ENCODE measurements at regions not wholly inside any gene's neighbourhood (a gene's known extent, or its start where the extent isn't known, plus 50 kb on each side); places are given as distances from the start of the nearest gene placed in this dataset.

GRCh38 chr2:151153601-151154000, 108.1 kb downstream of the RBM43 start:
- DNase-seq: no peak

- DNase-seq: no peak
Observed at GRCh38 chr2:151150331-151151320, 111.0 kb downstream of the RBM43 start.

DNA sequence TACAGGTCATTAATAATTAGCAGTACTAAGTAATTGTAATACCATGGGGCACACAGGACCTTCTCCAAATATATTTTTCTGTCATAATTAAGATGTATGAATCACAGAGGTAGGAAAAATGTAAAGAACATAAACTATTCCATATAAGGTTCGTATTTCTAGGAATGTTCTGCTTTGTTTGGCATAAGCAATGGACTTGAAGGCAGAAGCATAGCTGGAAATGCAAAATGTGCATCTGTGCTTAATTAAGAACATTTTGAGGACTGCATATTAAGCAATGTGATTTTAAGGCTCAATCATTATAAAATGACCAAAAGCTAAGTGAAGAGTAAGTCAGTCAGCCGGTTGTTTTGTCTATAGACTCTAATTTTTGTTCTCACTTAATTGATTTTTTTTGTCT, 123.2 kb downstream of the RBM43 start:
- no peak for DNase-seq

DNA sequence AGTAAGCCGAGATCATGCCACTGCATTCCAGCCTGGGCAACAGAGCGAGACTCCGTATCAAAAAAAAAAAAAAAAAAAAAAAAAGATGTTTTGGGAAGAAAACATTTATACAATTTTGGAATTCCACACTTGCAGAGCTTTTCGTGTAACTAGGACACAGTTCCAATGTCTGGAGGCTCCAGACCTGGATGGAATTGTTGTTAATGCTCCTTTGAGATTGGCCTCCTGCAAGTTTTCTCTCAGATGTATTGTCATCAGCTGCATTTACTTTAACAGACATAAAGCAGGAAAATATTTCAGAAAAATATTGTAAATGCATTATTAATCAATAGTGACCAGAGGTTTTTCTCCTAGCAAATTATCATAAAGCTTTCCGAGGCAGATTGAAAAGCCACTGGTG, 124.1 kb downstream of the RBM43 start:
- DNase-seq: no peak

DNA sequence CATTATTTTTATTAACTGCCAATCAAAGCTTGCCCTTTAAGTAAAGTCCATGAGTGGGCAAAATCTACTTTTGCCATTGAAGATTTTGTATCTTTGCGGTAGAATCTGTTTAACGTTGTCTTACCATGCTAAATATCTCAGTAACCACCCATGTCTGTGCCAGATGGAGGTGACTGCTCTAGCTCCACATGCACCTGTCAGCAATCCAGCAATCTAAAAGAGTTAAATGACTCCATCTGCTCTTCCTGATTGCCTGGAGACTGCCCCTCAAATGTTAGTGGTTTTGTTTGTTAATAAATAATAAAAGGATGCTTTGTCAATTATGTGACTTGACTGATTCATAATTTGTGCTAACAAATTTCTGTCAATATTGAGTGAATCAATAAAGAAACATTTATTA, 141.7 kb downstream of the RBM43 start:
- no peak for DNase-seq

DNA sequence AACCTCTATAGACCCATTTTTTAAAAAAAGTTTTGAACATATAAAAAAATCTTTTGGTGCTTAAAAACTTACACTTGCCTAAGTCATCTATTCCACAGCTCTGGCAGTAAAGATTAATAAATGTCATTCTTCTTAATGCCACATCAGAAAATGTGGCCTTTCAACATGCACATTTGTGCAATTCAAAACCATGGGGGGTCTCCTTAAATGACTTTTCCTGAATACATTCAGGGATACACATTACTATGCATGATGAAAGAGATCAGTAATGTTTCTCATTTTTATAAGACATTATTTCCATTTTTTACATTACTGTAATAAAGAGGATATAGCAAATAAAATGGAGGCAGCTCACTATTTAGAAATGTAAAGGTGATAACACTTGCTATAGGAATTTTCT, 142.3 kb downstream of the RBM43 start:
- no peak for DNase-seq

GRCh38 chr2:151118269-151118668, 143.4 kb downstream of the RBM43 start:
- DNase-seq: no peak

DNA sequence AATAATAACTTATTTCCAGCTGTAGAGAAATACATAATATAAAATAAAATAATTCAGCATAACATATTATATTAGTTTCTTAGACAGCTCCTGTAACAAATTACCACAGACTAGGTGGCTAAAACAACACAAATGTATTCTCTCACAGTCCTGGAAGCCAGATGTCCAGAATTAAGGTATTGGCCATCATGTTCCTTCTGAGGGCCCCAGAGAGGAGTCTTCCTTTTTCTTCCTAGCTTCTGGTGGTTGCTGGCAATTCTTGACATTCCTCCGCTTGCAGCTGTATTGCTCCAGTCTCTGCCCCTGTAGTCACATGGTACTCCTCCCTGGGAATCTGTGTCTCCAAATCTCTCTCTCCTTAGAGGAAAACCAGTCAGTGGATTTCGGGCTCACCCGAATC, 146.8 kb downstream of the RBM43 start:
- DNase-seq: no peak

DNA sequence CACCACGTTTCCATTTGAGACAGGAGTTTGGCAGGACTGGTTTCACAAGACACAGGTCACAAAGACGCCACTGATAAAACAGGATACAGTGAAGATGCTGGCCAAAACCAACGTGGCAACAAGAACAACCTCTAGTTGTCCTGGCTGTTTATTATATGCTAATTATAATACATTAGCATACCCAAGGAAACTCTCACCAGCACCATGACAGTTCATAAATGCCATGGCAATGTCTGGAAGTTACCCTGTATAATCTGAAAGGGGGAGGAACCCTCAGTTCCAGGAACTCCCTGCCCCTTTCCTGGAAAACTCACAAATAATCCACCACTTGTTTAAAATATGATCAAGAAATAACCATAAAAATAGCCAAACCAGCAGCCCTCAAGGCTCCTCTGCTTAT, 148.3 kb downstream of the RBM43 start:
- no peak for DNase-seq

GRCh38 chr2:151111599-151112278, 149.9 kb downstream of the RBM43 start:
- DNase-seq: no peak

DNA sequence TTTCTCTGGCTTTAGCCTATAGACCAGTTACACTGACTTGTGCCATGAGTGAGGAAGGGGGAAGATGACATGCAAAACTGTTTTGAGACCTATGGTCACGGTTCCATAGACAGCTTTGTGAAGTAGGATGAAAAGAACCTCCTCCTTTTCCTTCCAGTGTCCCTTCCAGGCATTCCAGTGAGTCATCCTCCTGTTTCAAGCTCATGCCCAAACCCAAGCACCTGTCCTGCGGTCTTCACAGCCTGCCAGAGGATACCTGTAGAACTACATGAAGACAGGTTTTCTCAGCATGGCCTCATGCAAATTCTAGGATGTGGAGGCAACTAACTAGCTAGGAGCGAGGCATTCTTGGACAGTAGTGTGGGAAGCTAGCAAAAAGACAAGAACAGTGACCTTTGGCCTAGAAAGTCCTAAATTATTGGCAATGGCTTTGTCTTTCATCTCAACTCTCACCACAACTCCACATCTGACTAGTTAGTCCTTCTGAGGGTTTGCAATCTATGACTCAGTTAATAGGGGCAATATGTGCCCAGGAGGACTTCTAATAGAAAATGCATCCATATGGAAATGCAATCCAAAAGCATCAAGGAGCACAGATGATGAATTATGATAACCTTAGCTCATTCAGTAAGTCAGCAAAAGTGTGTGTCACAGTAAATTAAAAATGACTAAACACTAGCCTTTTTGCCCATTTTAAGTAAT, 154.7 kb downstream of the RBM43 start:
- no peak for DNase-seq

GRCh38 chr2:151103551-151103950, 158.1 kb downstream of the RBM43 start:
- DNase-seq: no peak

DNA sequence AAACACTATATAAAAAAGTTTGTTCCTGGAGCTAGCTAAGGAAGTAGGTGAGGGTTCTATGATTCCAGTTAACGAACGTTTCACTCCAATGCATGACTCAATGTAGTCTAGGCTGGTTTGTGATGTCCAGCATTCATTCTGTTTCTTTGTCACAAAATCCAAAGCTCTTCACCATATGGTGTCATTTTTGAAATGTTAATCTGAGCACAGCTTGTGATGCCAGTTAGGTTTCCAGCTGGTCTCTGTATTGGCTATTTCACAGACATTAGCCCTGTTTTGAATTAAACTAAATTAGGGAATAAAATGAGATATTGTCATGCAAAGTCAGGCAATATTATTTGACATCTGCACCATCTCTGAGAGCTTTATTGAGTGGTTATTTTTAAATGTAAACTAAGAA, 159.4 kb downstream of the RBM43 start:
- DNase-seq: no peak

GRCh38 chr2:151098841-151099240, 162.8 kb downstream of the RBM43 start:
- DNase-seq: no peak

DNA sequence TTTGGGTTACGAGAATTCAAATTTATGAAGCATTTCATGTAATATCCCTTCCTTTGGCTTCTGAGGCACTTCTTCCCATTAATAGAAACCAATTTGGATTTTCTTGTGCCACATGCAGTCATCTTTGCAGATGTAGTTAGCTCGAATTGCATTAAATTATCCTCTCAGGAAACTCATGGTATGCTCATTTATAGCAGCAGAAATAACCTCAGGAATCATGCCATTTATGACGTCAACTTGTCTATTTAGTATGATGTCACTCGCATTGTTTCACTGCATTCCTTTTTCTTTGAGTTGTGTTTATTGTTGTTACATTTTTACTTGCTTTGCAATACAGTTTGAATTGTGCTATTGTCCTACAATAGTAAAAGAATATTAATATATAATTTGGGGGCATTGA, 163.8 kb downstream of the RBM43 start:
- no peak for DNase-seq

GRCh38 chr2:151097128-151097527, 164.5 kb downstream of the RBM43 start:
- no peak for DNase-seq

DNA sequence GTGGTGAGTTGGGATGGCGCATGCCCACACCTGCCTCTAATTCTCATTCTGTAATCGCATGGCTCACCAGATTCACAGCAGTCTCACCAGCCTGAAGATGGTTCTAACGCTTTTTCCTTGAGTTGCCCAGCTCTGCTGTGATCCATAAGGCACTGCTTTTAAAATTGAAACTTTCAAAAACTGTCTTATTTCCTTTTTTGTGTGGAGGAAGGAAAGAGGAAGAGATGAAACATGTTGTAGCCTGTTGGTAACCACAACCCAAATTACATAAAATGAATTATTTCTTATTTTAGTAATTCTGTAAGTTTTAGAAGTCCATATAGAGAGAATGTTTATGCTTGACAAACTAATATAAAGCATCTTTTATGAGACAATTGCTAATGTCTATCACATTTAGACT, 165.4 kb downstream of the RBM43 start:
- no peak for DNase-seq

- DNase-seq: no peak
Observed at GRCh38 chr2:151095463-151095862, 166.2 kb downstream of the RBM43 start.

GRCh38 chr2:151091583-151091982, 170.1 kb downstream of the RBM43 start:
- no peak for DNase-seq

DNA sequence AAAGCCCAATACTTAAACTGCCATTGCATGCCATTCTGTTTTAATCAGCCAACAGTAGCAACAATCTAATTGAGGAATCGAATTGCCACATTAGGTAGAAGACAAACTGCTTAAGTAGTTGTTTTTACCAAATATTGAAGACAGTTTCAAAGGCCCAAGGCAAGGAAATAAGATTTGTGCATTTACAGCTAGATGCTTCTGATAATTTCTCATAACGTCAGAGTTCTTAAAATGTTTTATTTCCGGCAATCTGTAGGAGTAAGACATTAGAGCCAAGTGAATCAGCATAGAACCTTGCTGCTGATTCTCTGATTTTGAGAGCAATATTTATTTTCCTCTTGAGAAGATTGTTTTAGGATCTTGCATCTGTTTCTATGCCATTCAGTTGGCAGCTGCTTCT, 174.3 kb downstream of the RBM43 start:
- DNase-seq: no peak

- no peak for DNase-seq
Observed at GRCh38 chr2:151085181-151085611, 176.5 kb downstream of the RBM43 start.

DNA sequence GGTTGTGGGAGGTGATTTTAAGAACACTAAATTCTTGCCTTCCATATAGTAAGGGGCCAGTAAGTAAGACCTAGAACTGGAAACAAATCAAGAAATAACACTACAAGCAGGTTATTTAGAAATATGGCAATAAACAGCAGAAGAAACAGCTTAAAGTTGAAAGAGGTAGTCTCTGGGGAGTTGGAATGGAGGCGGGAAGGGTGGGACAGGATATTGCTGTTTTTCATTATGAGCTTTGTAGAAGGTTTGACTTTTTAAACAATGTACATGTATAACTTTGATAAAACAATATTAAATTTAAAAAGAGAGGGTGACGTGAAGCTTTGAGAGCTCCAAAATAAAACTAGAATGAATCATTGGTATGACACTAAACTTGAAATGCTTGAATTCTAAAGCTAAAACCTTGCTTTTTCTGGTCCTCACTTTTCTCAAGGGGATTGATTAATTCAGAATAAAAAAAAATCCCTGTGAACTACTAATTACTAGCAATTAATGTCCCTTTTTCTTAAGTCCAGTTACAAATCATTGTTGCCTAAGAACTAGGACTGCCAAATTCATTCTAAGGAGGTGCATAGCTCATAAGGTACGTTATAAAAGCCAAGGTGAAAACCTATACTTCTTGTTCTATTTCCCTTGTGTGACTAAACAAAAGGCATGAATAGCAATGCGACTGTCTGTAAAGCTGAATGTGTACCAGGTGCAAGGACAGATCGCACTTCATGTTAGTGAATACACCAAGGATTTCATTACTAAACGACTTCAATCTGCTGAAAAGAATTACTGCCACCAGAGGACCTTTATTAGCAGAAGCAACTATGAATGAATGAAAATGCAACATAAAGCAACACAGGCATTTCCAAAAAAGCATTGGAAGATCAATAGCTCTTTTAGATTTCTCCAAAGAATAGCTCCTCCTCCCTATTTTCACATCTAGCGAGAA, 177.5 kb downstream of the RBM43 start:
- DNase-seq: no peak
